Activated T-cell treated with anti-CD3 and anti-CD28 coated beads, Interleukin-2, amount 50 U/mL, for 24 hours (primary cell): ENCODE measurements at regions not wholly inside any gene's neighbourhood (a gene's known extent, or its start where the extent isn't known, plus 50 kb on each side); places are given as distances from the start of the nearest gene placed in this dataset.

Source experiments
- DNase-seq: peaks from one replicate; pipeline ENCODE4 v3.0.0-alpha.2; 2020
- H3K27ac Mint-ChIP-seq: 2 replicates; pipeline ENCODE4 v1.8.0; 2020; ENCODE audit warnings: mild to moderate bottlenecking, mixed read lengths
- H3K27me3 Mint-ChIP-seq: 2 replicates; pipeline ENCODE4 v1.8.0; 2020; ENCODE audit warnings: mixed read lengths
- H3K36me3 Mint-ChIP-seq: 2 replicates; pipeline ENCODE4 v1.8.0; 2020; ENCODE audit warnings: low read depth, mixed read lengths
- H3K4me1 Mint-ChIP-seq: 2 replicates; pipeline ENCODE4 v1.8.0; 2020; ENCODE audit warnings: low read depth, mixed read lengths
- H3K4me3 Mint-ChIP-seq: 2 replicates; pipeline ENCODE4 v1.8.0; 2020; ENCODE audit warnings: mild to moderate bottlenecking, moderate library complexity, mixed read lengths
- H3K9me3 Mint-ChIP-seq: 2 replicates; pipeline ENCODE4 v1.8.0; 2020; ENCODE audit warnings: mixed read lengths

DNA sequence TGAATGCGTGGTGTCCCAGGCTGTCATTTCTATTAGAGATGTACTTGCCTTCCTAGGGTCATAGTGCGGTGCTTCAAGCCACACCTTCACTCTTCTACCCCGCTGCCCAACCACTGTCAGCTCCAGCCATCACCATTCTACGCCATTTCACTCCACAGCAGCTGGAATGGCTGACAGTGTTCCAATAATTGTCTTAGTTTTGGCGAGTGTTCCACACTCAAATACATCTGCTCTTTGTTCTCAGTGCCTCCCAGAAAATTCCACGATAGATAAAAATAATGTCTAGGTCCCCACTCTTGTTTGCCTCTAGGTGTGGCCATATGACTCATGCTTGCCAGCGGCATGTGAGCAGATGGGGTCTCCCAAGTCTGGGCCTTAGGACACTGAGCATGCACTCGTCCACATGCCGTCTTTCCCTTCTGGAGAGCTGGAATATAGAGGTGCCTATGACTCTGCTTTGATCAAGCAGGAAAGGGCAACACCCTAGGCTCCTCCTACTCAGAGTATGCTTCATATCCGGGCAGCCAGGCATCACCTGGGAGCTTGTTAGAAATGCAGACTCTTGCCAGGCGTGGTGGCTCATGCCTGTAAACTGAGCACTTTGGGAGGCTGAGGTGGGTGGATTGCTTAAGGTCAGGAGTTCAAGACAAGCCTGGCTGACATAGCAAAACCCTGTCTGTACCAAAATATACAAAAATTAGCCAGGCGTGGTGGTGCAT, 163.0 kb downstream of the BRMS1L start:
- Mint-ChIP-seq H3K27ac (no peak overlapping the region), H3K9me3 (no peaks in the 10 kb centered on the region), H3K4me1 (peaks cover 5% of the 10 kb centered on the region)

DNA sequence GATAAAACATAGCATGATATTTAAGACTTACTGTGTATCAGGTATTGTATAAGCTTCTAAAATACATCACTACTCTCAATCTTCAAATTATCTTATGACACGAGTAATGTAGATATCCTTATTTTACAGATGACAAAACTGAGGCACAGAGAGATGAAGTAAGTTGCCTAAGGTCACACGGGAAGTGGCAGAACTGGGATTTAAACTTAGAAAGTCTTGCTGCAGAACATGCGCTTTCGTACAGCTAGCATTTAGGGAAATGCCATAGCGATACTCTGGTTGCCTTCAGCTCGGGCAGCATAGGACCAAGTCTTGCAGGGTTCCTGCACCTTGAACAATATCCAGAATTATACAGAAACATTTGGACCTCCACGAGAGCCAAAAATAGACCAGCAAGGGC, 162.4 kb downstream of the BRMS1L start:
- Mint-ChIP-seq H3K9me3 (no peaks in the 10 kb centered on the region), H3K4me1 (peaks cover 5% of the 10 kb centered on the region), H3K36me3 (no peaks in the 10 kb centered on the region), H3K4me3 (no peak overlapping the region), H3K27ac (no peak overlapping the region), H3K27me3 (no peaks in the 10 kb centered on the region)
- DNase-seq: no peak

More for the DNA sequence above, 163.0 kb downstream of the BRMS1L start:
- Mint-ChIP-seq H3K36me3 (no peaks in the 10 kb centered on the region), H3K4me3 (no peak overlapping the region), H3K27me3 (no peaks in the 10 kb centered on the region)
- no peak for DNase-seq

DNA sequence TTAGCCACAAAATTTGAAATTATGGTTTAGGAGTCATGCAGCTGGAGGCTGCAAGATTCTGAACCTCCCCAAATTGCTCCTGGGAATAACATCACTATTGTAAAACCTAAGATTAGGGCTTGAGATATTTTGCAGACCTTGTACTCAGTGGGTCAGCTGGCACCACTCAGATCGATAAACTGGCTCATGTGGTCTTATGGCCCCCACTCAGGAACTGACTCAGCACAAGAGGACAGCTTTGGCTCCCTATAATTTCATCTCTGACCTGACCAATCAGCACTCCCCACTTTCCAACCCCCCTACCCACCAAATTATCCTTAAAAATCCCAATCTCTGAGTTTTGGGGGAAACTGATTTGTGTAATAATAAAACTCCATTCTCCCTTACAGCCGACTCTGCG, 161.6 kb downstream of the BRMS1L start:
- H3K9me3 Mint-ChIP-seq: no peaks in the 10 kb centered on the region
- H3K4me3 Mint-ChIP-seq: no peak overlapping the region
- no peak for DNase-seq
- peaks cover 5% of the 10 kb centered on the region for H3K4me1 Mint-ChIP-seq
- no peaks in the 10 kb centered on the region for H3K27me3 Mint-ChIP-seq
- H3K36me3 Mint-ChIP-seq: no peaks in the 10 kb centered on the region
- no peak overlapping the region for H3K27ac Mint-ChIP-seq

DNA sequence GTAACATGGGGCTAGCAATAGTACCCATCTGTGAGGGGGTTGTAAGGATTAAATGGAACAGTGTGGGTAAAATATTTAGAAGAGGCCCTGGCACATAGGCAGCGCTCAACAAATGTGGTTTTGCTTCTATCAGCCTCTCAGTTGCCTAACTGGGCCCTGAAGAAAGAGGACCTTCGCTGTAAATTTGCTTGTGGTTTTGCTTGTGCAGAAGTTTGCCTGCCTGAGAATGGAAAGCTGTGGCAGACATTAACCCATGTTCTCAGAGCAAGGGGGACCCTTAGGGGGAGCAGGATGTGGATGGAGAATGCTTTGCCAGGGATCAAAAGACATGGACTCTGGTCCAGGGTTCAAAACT, 160.1 kb downstream of the BRMS1L start:
- peaks cover 5% of the 10 kb centered on the region for H3K4me1 Mint-ChIP-seq
- H3K36me3 Mint-ChIP-seq: no peaks in the 10 kb centered on the region
- no peak overlapping the region for H3K4me3 Mint-ChIP-seq
- no peaks in the 10 kb centered on the region for H3K27me3 Mint-ChIP-seq
- H3K9me3 Mint-ChIP-seq: no peaks in the 10 kb centered on the region
- DNase-seq: no peak
- no peak overlapping the region for H3K27ac Mint-ChIP-seq

DNA sequence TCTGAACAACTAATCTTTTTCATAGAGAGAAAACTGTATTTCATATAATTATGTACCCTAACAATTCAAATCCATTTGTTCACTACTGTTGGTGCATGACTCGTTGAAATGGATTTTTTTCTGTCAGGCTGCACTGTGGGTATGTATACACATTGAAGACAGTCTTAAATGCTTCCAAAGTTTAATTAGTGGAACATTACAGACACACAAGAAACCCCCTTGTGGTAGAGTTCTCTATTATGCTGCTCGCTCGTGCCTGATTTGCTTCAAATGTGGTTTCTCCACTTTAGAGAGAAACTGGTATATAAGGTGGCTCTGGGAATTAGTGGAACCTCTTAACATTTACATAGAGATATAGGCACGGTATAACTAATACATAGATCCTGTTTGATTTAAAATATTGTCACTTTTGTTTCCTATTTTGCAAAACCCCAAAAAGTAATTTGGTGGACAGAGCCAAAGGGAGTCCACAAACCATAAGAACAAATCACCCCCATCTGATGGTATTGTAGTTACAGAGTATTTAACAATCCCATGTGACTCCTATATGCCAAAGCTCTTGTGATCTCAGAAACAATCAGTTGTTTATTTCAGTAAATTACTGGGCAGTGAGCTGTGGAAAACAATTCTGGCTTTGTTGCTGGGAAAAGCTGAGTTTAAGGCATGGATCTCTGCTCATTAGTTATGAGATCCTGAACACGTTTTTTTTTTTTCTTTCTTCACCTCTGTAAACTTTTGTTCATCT, 159.5 kb downstream of the BRMS1L start:
- H3K36me3 Mint-ChIP-seq: no peaks in the 10 kb centered on the region
- H3K9me3 Mint-ChIP-seq: no peaks in the 10 kb centered on the region
- no peak for DNase-seq
- H3K4me1 Mint-ChIP-seq: peaks cover 5% of the 10 kb centered on the region
- H3K27ac Mint-ChIP-seq: no peak overlapping the region
- no peaks in the 10 kb centered on the region for H3K27me3 Mint-ChIP-seq
- no peak overlapping the region for H3K4me3 Mint-ChIP-seq

DNA sequence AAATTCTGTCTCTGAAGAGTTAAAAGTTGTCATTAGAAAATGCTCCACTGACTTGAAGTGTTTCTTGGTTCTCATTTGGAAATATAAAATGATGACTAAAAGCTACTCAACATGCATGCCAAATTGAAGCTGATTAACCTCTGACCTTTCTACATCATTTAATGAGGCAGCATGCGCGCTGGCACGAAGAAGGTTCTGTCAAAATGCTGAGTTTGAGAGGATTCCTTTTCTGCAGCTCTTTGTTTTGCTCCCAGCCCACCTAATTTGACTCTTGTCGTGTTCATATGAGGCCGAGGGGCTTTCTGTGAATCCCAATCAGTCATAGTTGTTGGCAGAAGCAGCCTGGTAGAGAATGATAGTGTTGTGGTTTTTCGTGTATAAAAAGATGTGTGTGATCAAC, 153.4 kb downstream of the BRMS1L start:
- DNase-seq: no peak
- no peaks in the 10 kb centered on the region for H3K4me1 Mint-ChIP-seq
- H3K9me3 Mint-ChIP-seq: peaks cover 2% of the 10 kb centered on the region
- H3K36me3 Mint-ChIP-seq: no peaks in the 10 kb centered on the region
- H3K4me3 Mint-ChIP-seq: no peak overlapping the region
- H3K27me3 Mint-ChIP-seq: no peaks in the 10 kb centered on the region
- no peak overlapping the region for H3K27ac Mint-ChIP-seq

DNA sequence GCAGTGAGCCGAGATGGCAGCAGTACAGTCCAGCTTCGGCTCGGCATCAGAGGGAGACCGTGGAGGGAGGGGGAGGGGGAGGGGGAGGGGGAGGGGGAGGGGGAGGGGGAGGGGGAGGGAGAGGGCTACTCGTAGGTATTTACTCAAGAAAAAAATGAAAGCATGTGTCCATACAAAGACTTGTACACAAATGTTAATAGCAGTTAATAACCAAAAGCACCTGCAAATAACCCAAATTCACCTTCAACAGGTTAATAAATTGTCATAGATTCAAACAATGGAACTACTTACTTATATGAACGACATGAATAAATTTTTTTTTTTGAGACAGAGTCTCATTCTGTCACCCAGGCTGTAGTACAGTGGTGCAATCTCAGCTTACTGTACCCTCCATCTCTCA, 152.4 kb downstream of the BRMS1L start:
- Mint-ChIP-seq H3K27ac (no peak overlapping the region), H3K27me3 (no peaks in the 10 kb centered on the region), H3K4me1 (no peaks in the 10 kb centered on the region), H3K4me3 (no peak overlapping the region), H3K9me3 (peaks cover 2% of the 10 kb centered on the region), H3K36me3 (no peaks in the 10 kb centered on the region)
- DNase-seq: no peak

DNA sequence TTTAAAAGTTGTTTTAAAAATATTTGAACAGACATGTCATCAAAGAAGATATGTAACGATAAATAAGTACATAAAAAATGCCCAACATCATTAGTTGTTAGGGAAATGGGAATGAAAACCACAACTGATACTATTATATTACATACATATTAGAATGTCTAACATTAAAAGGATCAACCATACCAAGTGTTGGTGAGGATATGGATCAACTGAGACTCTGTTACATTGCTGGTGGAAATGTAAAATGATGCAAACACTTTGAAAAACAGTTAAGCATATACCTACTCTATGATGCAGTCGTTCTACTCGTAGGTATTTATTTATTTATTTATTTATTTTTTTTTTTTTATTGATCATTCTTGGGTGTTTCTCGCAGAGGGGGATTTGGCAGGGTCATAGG, 149.7 kb downstream of the BRMS1L start:
- Mint-ChIP-seq H3K36me3 (no peaks in the 10 kb centered on the region), H3K27me3 (no peaks in the 10 kb centered on the region), H3K9me3 (peaks cover 2% of the 10 kb centered on the region), H3K27ac (no peak overlapping the region), H3K4me3 (no peak overlapping the region), H3K4me1 (no peaks in the 10 kb centered on the region)
- no peak for DNase-seq

DNA sequence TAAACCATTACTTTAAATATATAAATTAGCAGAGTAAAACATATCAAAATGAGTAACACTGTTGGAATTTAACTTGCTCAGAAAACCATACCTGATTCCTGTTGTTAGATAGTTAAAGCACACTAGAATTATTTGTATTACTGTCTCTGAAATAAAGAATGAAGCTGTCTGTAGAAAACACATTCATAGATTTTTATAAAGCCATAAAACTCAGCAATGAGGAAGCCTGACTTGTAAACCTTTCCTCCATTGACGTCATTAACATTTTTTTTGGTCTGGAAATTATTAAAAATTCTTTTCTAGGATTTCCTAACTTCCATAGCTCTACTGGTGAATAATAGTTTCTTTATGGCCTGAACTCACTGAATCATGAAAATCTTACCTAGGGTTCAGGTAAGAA, 147.6 kb downstream of the BRMS1L start:
- Mint-ChIP-seq H3K27ac (no peak overlapping the region), H3K36me3 (no peaks in the 10 kb centered on the region), H3K9me3 (peaks cover 2% of the 10 kb centered on the region), H3K4me1 (no peaks in the 10 kb centered on the region), H3K27me3 (peaks cover 8% of the 10 kb centered on the region), H3K4me3 (no peak overlapping the region)
- no peak for DNase-seq

DNA sequence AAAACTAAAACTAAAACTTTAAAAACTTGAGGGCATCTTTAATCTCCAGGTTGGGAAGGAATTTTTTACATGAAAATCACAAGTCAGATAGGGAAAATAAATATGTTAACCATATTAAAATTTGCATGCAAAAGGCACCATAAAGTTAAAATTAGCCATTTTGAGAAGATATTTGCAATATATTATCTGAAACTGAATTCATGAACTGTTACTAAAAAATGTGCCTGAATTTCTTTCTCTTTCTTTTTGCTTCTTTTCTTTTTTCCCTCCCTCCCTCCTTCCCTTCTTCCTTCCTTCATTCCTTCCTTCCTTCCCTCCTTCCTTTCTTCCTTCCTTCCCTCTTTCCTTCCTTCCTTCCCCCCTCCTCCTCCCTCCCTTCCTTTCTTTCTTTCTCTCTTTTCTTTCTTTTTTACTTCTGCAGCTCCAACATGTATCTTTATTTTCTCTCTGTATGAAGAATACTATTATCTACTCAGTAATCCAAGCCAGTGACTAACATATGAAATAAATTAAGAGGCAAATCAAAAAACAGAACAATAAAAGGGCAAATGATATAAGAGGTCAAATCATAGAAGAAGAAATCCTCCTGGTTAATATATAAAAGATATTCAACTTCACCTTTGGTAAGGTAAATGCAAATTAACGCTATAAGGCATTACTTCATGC, 146.0 kb downstream of the BRMS1L start:
- peaks cover 2% of the 10 kb centered on the region for H3K9me3 Mint-ChIP-seq
- no peaks in the 10 kb centered on the region for H3K4me1 Mint-ChIP-seq
- H3K4me3 Mint-ChIP-seq: no peak overlapping the region
- DNase-seq: no peak
- H3K27me3 Mint-ChIP-seq: peaks cover 8% of the 10 kb centered on the region
- no peaks in the 10 kb centered on the region for H3K36me3 Mint-ChIP-seq
- H3K27ac Mint-ChIP-seq: no peak overlapping the region

DNA sequence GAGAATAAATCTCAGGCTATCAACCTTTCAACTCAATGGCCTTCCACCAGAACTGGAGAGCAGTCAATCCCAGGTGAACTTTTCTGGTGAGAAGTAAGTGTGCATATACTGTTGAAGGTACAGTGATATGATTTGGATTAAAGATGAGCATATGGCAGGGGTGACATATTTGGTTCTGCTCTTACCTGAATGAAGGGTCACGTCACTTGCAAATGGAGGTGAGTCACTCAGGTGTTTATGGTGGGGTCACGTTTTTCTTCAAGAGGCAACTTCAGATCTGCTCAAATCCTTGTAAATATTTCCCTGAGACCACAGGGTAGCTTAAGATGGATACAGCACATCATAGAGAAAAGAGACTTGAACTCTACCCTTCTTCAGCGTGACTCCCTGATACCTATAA, 143.2 kb downstream of the BRMS1L start:
- Mint-ChIP-seq H3K4me3 (no peak overlapping the region), H3K27ac (no peak overlapping the region), H3K27me3 (peaks cover 8% of the 10 kb centered on the region), H3K4me1 (no peaks in the 10 kb centered on the region), H3K9me3 (no peaks in the 10 kb centered on the region), H3K36me3 (no peaks in the 10 kb centered on the region)
- no peak for DNase-seq

DNA sequence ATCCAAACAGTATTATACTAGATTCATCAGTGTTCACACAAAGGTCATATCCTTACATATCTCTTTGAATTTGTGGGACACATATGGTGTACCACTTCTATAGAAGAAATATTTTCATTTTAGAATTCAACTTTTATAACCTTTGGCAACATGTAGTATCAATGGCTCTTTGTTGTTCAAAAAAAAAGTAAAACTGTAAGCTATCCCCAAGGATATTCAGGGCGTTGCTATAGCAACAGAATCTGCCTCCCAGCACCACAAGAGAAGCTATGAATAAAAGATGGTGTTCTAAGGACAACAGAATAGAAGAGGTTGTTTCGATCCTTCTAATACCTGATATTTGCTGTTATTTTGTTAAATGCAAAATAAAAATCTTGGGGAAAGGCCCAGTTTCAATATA, 139.3 kb downstream of the BRMS1L start:
- no peaks in the 10 kb centered on the region for H3K4me1 Mint-ChIP-seq
- no peak for DNase-seq
- H3K27ac Mint-ChIP-seq: no peak overlapping the region
- no peak overlapping the region for H3K4me3 Mint-ChIP-seq
- H3K9me3 Mint-ChIP-seq: no peaks in the 10 kb centered on the region
- peaks cover 5% of the 10 kb centered on the region for H3K27me3 Mint-ChIP-seq
- H3K36me3 Mint-ChIP-seq: no peaks in the 10 kb centered on the region

DNA sequence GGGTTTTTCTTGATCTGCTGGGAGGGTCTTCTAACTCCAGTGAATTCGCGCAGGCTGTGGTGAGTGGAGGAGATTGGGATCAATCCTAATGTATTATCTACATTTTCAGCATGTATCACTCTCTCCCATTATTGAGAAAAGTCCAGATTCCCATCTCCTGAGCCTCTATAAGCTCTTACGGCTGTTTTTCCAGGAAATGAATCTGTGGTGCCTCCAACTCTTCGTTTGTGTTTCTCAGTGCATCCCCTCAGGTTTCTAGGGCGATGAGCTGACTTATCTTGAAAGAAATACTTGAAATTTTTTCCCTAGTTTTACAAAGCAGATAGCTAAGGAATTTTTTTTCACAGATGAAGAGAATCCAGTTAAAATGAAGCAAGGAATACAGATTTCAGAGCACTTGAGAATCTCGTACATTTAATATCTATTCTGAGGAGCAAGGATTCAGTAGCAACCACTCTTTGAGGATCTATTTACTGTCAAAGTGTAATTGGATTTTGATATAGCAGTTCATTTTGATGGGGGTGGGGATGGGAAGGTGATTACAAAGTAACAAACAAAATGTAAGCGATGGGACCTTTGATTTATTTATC, 138.7 kb downstream of the BRMS1L start:
- Mint-ChIP-seq H3K36me3 (no peaks in the 10 kb centered on the region), H3K27me3 (peaks cover 4% of the 10 kb centered on the region), H3K9me3 (no peaks in the 10 kb centered on the region), H3K4me1 (no peaks in the 10 kb centered on the region), H3K27ac (no peak overlapping the region), H3K4me3 (no peak overlapping the region)
- DNase-seq: no peak

DNA sequence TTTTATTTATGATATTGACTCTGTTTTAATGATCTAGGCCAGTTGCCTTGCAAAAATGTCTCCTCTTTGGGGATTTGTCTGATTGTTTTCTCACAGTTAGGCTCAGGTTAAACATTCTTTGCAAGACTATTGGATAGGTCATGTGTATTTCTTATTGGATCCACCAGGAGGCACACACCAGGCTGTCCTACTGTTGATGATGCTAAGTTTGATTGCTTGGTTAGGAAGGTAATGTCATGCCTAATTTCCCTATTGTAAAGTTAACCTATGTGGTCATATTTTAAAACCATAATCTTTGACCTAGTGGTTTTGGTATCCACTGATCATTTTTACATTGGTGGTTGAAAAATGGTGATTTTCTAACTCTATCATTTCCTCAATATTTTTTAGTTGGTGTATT, 137.1 kb downstream of the BRMS1L start:
- Mint-ChIP-seq H3K27ac (no peak overlapping the region), H3K9me3 (no peaks in the 10 kb centered on the region), H3K27me3 (no peaks in the 10 kb centered on the region), H3K4me1 (no peaks in the 10 kb centered on the region), H3K4me3 (no peak overlapping the region), H3K36me3 (no peaks in the 10 kb centered on the region)
- no peak for DNase-seq
